SK-N-SH (cell line): ENCODE measurements at regions not wholly inside any gene's neighbourhood (a gene's known extent, or its start where the extent isn't known, plus 50 kb on each side); places are given as distances from the start of the nearest gene placed in this dataset.

Experiments used
- CTCF ChIA-PET: fragments of 300-600, 350-600 bp; formaldehyde crosslinking; extraction: SDS; loops from one replicate; lab custom pipeline; 2021; lab: Yijun Ruan, JAX
- POLR2A ChIA-PET: fragments of 350-600 bp; sonication (Branson Sonifier 250); formaldehyde crosslinking; extraction: SDS; loops from one replicate; lab custom pipeline; 2020; ENCODE audit warnings: antibody characterized with exemption, inconsistent platforms; lab: Yijun Ruan, JAX
- DNase-seq: peaks from one replicate; pipeline ENCODE4 v3.0.0; 2012
- H2AFZ ChIP-seq: fragments of 200-600 bp; sonication (generic); 2 replicates; pipeline ENCODE4 v1.8.1; 2016; ENCODE audit warnings: antibody characterized with exemption, mild to moderate bottlenecking, low read depth
- H3F3A ChIP-seq: fragments of 200-600 bp; sonication (generic); replicated peaks from 2 replicates; pipeline ENCODE3; 2016; ENCODE audit warnings: antibody characterized with exemption, mild to moderate bottlenecking; ENCODE audit not compliant: insufficient read depth
- H3K27ac ChIP-seq, 2 experiments: fragments of 200-500 bp in 1 of 2; fragments of 200-600 bp in 1 of 2; sonication (Bioruptor generic) in 1 of 2; sonication (generic), shearing (Covaris generic) in 1 of 2; 2 replicates each; pipeline versions ENCODE4 v1.5.1 to v1.6.1; 2014 to 2016; ENCODE audit warnings: low read depth in 2 of 2, inconsistent platforms in 1 of 2, low read length in 1 of 2, mild to moderate bottlenecking in 1 of 2, mixed read lengths in 1 of 2
- H3K27me3 ChIP-seq: fragments of 200-600 bp; sonication (generic), shearing (Covaris generic); 2 replicates; pipeline ENCODE4 v1.6.1; 2016; ENCODE audit warnings: mixed run types; ENCODE audit not compliant: insufficient read depth
- H3K36me3 ChIP-seq, 2 experiments: fragments of 200-500 bp in 1 of 2; fragments of 200-600 bp in 1 of 2; sonication (Bioruptor generic) in 1 of 2; sonication (generic) in 1 of 2; replicated peaks in 1 of 2; 2 replicates each; pipeline versions ENCODE3 to v1.5.1; 2014 to 2016; ENCODE audit warnings: low read length in 1 of 2, mild to moderate bottlenecking in 1 of 2; ENCODE audit not compliant: insufficient read depth in 2 of 2, control insufficient read depth in 1 of 2
- H3K4me1 ChIP-seq, 2 experiments: fragments of 200-500 bp in 1 of 2; fragments of 200-600 bp in 1 of 2; sonication (Bioruptor generic) in 1 of 2; sonication (generic), shearing (Covaris generic) in 1 of 2; 2 replicates each; pipeline versions ENCODE4 v1.5.1 to v1.6.1; 2014 to 2016; ENCODE audit warnings: low read depth in 1 of 2, low read length in 1 of 2, mixed run types in 1 of 2; ENCODE audit not compliant: insufficient read depth in 2 of 2, control insufficient read depth in 1 of 2
- H3K4me2 ChIP-seq: fragments of 200-600 bp; sonication (generic), shearing (Covaris generic); 2 replicates; pipeline ENCODE4 v1.6.1; 2017; ENCODE audit warnings: mixed run types
- H3K4me3 ChIP-seq, 2 experiments: fragments of 200-500 bp in 1 of 2; fragments of 200-600 bp in 1 of 2; sonication (Bioruptor generic) in 1 of 2; sonication (generic), shearing (Covaris generic) in 1 of 2; 2 replicates each; pipeline versions ENCODE4 v1.5.1 to v1.8.1; 2014 to 2016; ENCODE audit warnings: low read depth in 2 of 2, inconsistent platforms in 1 of 2, low read length in 1 of 2, mild to moderate bottlenecking in 1 of 2, mixed read lengths in 1 of 2, moderate library complexity in 1 of 2
- H3K79me2 ChIP-seq: fragments of 200-600 bp; sonication (generic); 2 replicates; pipeline ENCODE4 v1.8.1; 2017; ENCODE audit warnings: mild to moderate bottlenecking; ENCODE audit not compliant: insufficient read depth
- H3K9ac ChIP-seq: fragments of 200-600 bp; sonication (generic); 2 replicates; pipeline ENCODE4 v1.6.1; 2017; ENCODE audit warnings: mixed run types
- H3K9me2 ChIP-seq: fragments of 200-600 bp; sonication (generic); 2 replicates; pipeline ENCODE4 v1.6.1; 2017; ENCODE audit warnings: mixed run types
- H3K9me3 ChIP-seq: fragments of 200-600 bp; sonication (generic); 2 replicates; pipeline ENCODE4 v1.6.1; 2017; ENCODE audit warnings: mixed run types, mild to moderate bottlenecking, moderate library complexity
- H4K20me1 ChIP-seq: fragments of 200-600 bp; sonication (generic); 2 replicates; pipeline ENCODE4 v1.6.1; 2017; ENCODE audit warnings: mild to moderate bottlenecking, mixed run types; ENCODE audit not compliant: insufficient read depth
- CHD2 ChIP-seq: fragments of 150-350 bp; IDR thresholded peaks from 2 replicates; pipeline ENCODE4 v1.6.1; 2018; ENCODE audit warnings: low read length; ENCODE audit not compliant: partially characterized antibody
- EZH2phosphoT487 ChIP-seq: fragments of 200-600 bp; sonication (generic); IDR thresholded peaks from 2 replicates; pipeline ENCODE4 v1.6.1; 2017; ENCODE audit warnings: low read depth, mixed run types, mild to moderate bottlenecking, antibody characterized with exemption, moderate library complexity, borderline replicate concordance
- FOSL2 ChIP-seq: IDR thresholded peaks from 2 replicates; pipeline ENCODE4 v1.4.0; 2012; ENCODE audit warnings: low read depth, mild to moderate bottlenecking, moderate library complexity, borderline replicate concordance
- FOXM1 ChIP-seq: IDR thresholded peaks from 2 replicates; pipeline ENCODE4 v1.4.0; 2012; ENCODE audit warnings: low read depth, mild to moderate bottlenecking
- GABPA ChIP-seq: IDR thresholded peaks from 2 replicates; pipeline ENCODE4 v1.4.0; 2012; ENCODE audit warnings: low read depth, mild to moderate bottlenecking
- JUND ChIP-seq: IDR thresholded peaks from 2 replicates; pipeline ENCODE4 v1.4.0; 2012
- MXI1 ChIP-seq: IDR thresholded peaks from 2 replicates; pipeline ENCODE4 v1.6.1; 2012; ENCODE audit warnings: mild to moderate bottlenecking, low read depth, low read length, improper control_type of control experiment
- NRF1 ChIP-seq: IDR thresholded peaks from 2 replicates; pipeline ENCODE4 v1.6.1; 2012; ENCODE audit warnings: low read depth, mild to moderate bottlenecking, low read length
- RCOR1 ChIP-seq: fragments of 150-350 bp; IDR thresholded peaks from 2 replicates; pipeline ENCODE4 v1.6.1; 2017; ENCODE audit warnings: antibody characterized with exemption, low read length
- RFX5 ChIP-seq: IDR thresholded peaks from 2 replicates; pipeline ENCODE4 v1.6.1; 2012; ENCODE audit warnings: mild to moderate bottlenecking, improper control_type of control experiment, low read length
- RXRA ChIP-seq: IDR thresholded peaks from 2 replicates; pipeline ENCODE4 v1.4.0; 2012; ENCODE audit warnings: low read depth, mild to moderate bottlenecking, borderline replicate concordance
- TEAD4 ChIP-seq: IDR thresholded peaks from 2 replicates; pipeline ENCODE4 v1.4.0; 2012; ENCODE audit warnings: mild to moderate bottlenecking, borderline replicate concordance; ENCODE audit not compliant: insufficient read depth
- WGBS: methylation state at CpG from one replicate; pipeline ENCODE4 v1.1.6; 2017; ENCODE audit warnings: low lambda C conversion rate; 5-methylcytosine and 5-hydroxymethylcytosine counted together
- TF ChIP-seq, protein P1 (sequence below): fragments of 200-600 bp; sonication (generic); IDR thresholded peaks from 2 replicates; pipeline ENCODE4 v1.6.1; 2017; ENCODE audit warnings: antibody characterized with exemption, mild to moderate bottlenecking, moderate library complexity
- TF ChIP-seq, protein P2 (sequence below): fragments of 150-350 bp; IDR thresholded peaks from 2 replicates; pipeline ENCODE4 v1.6.1; 2016; ENCODE audit warnings: mild to moderate bottlenecking, low read depth, low read length
- TF ChIP-seq, protein P3 (sequence below): IDR thresholded peaks from 2 replicates; pipeline ENCODE4 v1.4.0; 2012; ENCODE audit warnings: low read depth, borderline replicate concordance
- TF ChIP-seq, protein P4 (sequence below): IDR thresholded peaks from 2 replicates; pipeline ENCODE4 v1.4.0; 2012; ENCODE audit warnings: low read depth, borderline replicate concordance
- TF ChIP-seq, protein P5 (sequence below): IDR thresholded peaks from 2 replicates; pipeline ENCODE4 v1.4.0; 2012; ENCODE audit warnings: low read depth
- TF ChIP-seq, protein P6 (sequence below): IDR thresholded peaks from 2 replicates; pipeline ENCODE4 v1.6.1; 2012; ENCODE audit warnings: mild to moderate bottlenecking, low read depth, low read length, moderate library complexity

DNA sequence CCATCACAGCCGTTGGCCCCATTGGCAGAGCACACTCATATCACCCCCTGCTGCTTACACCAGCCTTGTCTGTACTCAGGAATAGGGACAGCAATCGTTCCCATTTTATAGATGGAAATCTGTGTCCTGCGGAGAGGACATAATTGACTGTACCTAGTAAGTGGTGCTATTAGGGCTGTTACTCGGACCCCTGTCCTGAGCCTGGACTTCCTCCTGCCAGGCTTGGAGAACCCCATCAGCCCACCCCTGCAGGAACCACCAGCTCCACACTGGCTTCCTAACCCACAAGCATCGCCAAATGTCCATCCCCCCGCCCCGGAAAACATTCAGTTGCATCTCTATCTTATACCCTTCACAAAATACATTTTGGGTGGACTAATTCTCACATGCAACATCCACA, 139.8 kb upstream of the RET start (continued):
- TF ChIP-seq, protein P1, sequence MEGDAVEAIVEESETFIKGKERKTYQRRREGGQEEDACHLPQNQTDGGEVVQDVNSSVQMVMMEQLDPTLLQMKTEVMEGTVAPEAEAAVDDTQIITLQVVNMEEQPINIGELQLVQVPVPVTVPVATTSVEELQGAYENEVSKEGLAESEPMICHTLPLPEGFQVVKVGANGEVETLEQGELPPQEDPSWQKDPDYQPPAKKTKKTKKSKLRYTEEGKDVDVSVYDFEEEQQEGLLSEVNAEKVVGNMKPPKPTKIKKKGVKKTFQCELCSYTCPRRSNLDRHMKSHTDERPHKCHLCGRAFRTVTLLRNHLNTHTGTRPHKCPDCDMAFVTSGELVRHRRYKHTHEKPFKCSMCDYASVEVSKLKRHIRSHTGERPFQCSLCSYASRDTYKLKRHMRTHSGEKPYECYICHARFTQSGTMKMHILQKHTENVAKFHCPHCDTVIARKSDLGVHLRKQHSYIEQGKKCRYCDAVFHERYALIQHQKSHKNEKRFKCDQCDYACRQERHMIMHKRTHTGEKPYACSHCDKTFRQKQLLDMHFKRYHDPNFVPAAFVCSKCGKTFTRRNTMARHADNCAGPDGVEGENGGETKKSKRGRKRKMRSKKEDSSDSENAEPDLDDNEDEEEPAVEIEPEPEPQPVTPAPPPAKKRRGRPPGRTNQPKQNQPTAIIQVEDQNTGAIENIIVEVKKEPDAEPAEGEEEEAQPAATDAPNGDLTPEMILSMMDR = no peak
- no peak for TF ChIP-seq FOSL2
- no peak for TF ChIP-seq FOXM1
- TF ChIP-seq RXRA = no peak
- no peak for TF ChIP-seq TEAD4
- TF ChIP-seq RCOR1 = no peak
- TF ChIP-seq EZH2phosphoT487 = no peak
- TF ChIP-seq MXI1 = no peak
- TF ChIP-seq, all 33 proteins: peak for 0

DNA sequence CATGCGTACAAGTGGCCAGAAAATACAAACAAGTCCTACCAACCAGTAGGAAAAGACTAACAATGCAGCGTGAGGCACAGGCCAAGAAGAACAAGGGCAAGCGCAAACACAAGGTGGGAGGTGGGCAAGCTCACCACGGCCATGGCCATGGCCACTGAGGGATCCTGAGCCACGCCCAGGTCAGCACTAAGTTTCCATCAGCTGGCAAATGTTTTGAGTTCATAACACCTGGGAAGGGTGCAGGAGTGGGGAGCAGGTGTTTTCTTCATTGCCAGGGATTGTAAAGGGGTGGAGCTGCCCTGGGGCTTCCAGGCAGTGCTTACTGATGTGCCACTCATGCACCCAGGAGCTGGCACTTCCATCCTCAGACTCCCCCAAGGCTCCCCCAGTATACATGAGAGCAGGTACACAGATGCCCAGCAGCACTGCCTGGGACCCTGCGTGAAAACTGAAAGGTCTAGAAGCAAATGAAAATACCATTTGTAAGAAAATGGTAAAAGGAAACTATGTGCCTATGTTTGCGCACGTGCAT, 139.2 kb upstream of the RET start:
- ChIA-PET CTCF (no interaction called here), POLR2A (no interaction called here)
- DNase-seq = no peak
- WGBS = 65% methylated on average over 8 of the region's 8 CpGs
- Histone ChIP-seq H2AFZ (no peak overlapping the region), H4K20me1 (no peaks in the 10 kb centered on the region), H3K9ac (no peak overlapping the region), H3F3A (no peaks in the 10 kb centered on the region), H3K27me3 (no peaks in the 10 kb centered on the region), H3K4me3 (no peak overlapping the region), H3K9me2 (no peaks in the 10 kb centered on the region), H3K9me3 (no peaks in the 10 kb centered on the region), H3K79me2 (no peaks in the 10 kb centered on the region), H3K36me3 (no peaks in the 10 kb centered on the region), H3K4me2 (no peak overlapping the region), H3K4me1 (peaks cover 0 to 68% of the 10 kb centered on the region in 2 experiments; a peak in 2 of 4 replicates), H3K27ac (no peak overlapping the region; a peak in 1 of 4 replicates)
- TF ChIP-seq MXI1 (no peak), RFX5 (no peak), NRF1 (no peak), JUND (no peak), CHD2 (no peak), RCOR1 (no peak), GABPA (no peak)
- TF ChIP-seq, protein P1 = no peak
- TF ChIP-seq, protein P2, sequence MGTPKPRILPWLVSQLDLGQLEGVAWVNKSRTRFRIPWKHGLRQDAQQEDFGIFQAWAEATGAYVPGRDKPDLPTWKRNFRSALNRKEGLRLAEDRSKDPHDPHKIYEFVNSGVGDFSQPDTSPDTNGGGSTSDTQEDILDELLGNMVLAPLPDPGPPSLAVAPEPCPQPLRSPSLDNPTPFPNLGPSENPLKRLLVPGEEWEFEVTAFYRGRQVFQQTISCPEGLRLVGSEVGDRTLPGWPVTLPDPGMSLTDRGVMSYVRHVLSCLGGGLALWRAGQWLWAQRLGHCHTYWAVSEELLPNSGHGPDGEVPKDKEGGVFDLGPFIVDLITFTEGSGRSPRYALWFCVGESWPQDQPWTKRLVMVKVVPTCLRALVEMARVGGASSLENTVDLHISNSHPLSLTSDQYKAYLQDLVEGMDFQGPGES = no peak
- TF ChIP-seq, protein P3, sequence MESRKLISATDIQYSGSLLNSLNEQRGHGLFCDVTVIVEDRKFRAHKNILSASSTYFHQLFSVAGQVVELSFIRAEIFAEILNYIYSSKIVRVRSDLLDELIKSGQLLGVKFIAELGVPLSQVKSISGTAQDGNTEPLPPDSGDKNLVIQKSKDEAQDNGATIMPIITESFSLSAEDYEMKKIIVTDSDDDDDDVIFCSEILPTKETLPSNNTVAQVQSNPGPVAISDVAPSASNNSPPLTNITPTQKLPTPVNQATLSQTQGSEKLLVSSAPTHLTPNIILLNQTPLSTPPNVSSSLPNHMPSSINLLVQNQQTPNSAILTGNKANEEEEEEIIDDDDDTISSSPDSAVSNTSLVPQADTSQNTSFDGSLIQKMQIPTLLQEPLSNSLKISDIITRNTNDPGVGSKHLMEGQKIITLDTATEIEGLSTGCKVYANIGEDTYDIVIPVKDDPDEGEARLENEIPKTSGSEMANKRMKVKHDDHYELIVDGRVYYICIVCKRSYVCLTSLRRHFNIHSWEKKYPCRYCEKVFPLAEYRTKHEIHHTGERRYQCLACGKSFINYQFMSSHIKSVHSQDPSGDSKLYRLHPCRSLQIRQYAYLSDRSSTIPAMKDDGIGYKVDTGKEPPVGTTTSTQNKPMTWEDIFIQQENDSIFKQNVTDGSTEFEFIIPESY = no peak
- TF ChIP-seq, protein P4, sequence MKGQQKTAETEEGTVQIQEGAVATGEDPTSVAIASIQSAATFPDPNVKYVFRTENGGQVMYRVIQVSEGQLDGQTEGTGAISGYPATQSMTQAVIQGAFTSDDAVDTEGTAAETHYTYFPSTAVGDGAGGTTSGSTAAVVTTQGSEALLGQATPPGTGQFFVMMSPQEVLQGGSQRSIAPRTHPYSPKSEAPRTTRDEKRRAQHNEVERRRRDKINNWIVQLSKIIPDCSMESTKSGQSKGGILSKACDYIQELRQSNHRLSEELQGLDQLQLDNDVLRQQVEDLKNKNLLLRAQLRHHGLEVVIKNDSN = no peak
- TF ChIP-seq, protein P5, sequence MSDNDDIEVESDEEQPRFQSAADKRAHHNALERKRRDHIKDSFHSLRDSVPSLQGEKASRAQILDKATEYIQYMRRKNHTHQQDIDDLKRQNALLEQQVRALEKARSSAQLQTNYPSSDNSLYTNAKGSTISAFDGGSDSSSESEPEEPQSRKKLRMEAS = no peak
- TF ChIP-seq, protein P6, sequence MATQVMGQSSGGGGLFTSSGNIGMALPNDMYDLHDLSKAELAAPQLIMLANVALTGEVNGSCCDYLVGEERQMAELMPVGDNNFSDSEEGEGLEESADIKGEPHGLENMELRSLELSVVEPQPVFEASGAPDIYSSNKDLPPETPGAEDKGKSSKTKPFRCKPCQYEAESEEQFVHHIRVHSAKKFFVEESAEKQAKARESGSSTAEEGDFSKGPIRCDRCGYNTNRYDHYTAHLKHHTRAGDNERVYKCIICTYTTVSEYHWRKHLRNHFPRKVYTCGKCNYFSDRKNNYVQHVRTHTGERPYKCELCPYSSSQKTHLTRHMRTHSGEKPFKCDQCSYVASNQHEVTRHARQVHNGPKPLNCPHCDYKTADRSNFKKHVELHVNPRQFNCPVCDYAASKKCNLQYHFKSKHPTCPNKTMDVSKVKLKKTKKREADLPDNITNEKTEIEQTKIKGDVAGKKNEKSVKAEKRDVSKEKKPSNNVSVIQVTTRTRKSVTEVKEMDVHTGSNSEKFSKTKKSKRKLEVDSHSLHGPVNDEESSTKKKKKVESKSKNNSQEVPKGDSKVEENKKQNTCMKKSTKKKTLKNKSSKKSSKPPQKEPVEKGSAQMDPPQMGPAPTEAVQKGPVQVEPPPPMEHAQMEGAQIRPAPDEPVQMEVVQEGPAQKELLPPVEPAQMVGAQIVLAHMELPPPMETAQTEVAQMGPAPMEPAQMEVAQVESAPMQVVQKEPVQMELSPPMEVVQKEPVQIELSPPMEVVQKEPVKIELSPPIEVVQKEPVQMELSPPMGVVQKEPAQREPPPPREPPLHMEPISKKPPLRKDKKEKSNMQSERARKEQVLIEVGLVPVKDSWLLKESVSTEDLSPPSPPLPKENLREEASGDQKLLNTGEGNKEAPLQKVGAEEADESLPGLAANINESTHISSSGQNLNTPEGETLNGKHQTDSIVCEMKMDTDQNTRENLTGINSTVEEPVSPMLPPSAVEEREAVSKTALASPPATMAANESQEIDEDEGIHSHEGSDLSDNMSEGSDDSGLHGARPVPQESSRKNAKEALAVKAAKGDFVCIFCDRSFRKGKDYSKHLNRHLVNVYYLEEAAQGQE = no peak
